SK-N-SH treated with all-trans-retinoic acid at 6 μM for 48 hours (cell line): ENCODE measurements at regions not wholly inside any gene's neighbourhood (a gene's known extent, or its start where the extent isn't known, plus 50 kb on each side); places are given as distances from the start of the nearest gene placed in this dataset.

Experiments used
- ATAC-seq: fragments of 200-7000 bp; cut with Tn5 transposase; 3 replicates; pipeline ENCODE4 v1.9.1; 2020; ENCODE audit warnings: mild to moderate bottlenecking, moderate library complexity
- BACH2 ChIP-seq: fragments of 250-450 bp; sonication (Bioruptor Pico); IDR thresholded peaks from 2 replicates; pipeline ENCODE4 v1.9.0; 2021; ENCODE audit warnings: mild to moderate bottlenecking, borderline replicate concordance
- CREB5 ChIP-seq: fragments of 250-450 bp; sonication (Bioruptor Pico); IDR thresholded peaks from 2 replicates; pipeline ENCODE4 v1.5.1; 2020; ENCODE audit warnings: low read depth, mild to moderate bottlenecking, moderate library complexity
- CSDC2 ChIP-seq: fragments of 250-450 bp; sonication (Bioruptor Pico); IDR thresholded peaks from 2 replicates; pipeline ENCODE4 v1.5.0; 2020; ENCODE audit warnings: mild to moderate bottlenecking, moderate library complexity
- CSRNP3 ChIP-seq: fragments of 250-450 bp; sonication (Bioruptor Pico); IDR thresholded peaks from 2 replicates; pipeline ENCODE4 v1.5.1; 2021; ENCODE audit warnings: mild to moderate bottlenecking, moderate library complexity
- ESRRG ChIP-seq: fragments of 250-450 bp; sonication (Bioruptor Pico); IDR thresholded peaks from 2 replicates; pipeline ENCODE4 v1.6.1; 2021; ENCODE audit warnings: mild to moderate bottlenecking
- GLIS3 ChIP-seq: fragments of 250-450 bp; sonication (Bioruptor Pico); IDR thresholded peaks from 2 replicates; pipeline ENCODE4 v1.5.0; 2020; ENCODE audit warnings: mild to moderate bottlenecking, moderate library complexity
- ISL1 ChIP-seq: fragments of 250-450 bp; sonication (Bioruptor Pico); IDR thresholded peaks from 2 replicates; pipeline ENCODE4 v2.1.2; 2022; ENCODE audit warnings: mild to moderate bottlenecking, moderate library complexity
- OSR1 ChIP-seq: fragments of 250-450 bp; sonication (Bioruptor Pico); IDR thresholded peaks from 2 replicates; pipeline ENCODE4 v1.8.0; 2022; ENCODE audit warnings: moderate library complexity, mild to moderate bottlenecking, inconsistent platforms
- PATZ1 ChIP-seq: fragments of 250-450 bp; sonication (Bioruptor Pico); IDR thresholded peaks from 2 replicates; pipeline ENCODE4 v1.8.0; 2020; ENCODE audit warnings: mild to moderate bottlenecking, moderate library complexity, borderline replicate concordance
- POU6F1 ChIP-seq: fragments of 250-450 bp; sonication (Bioruptor Pico); IDR thresholded peaks from 2 replicates; pipeline ENCODE4 v1.8.0; 2021; ENCODE audit warnings: low read depth, mild to moderate bottlenecking, moderate library complexity, borderline replicate concordance
- RARB ChIP-seq: fragments of 250-450 bp; sonication (Bioruptor Pico); IDR thresholded peaks from 2 replicates; pipeline ENCODE4 v1.8.0; 2021; ENCODE audit warnings: mild to moderate bottlenecking, moderate library complexity
- SNAI2 ChIP-seq: fragments of 250-450 bp; sonication (Bioruptor Pico); IDR thresholded peaks from 2 replicates; pipeline ENCODE4 v1.5.0; 2020; ENCODE audit warnings: mild to moderate bottlenecking, moderate library complexity
- TCF4 ChIP-seq: fragments of 250-450 bp; sonication (Bioruptor Pico); IDR thresholded peaks from 2 replicates; pipeline ENCODE4 v1.8.0; 2021; ENCODE audit warnings: mild to moderate bottlenecking, moderate library complexity, borderline replicate concordance
- TOX ChIP-seq: fragments of 250-450 bp; sonication (Bioruptor Pico); IDR thresholded peaks from 2 replicates; pipeline ENCODE4 v1.8.0; 2021; ENCODE audit warnings: mild to moderate bottlenecking, moderate library complexity, borderline replicate concordance
- ZC3H10 ChIP-seq: fragments of 250-450 bp; sonication (Bioruptor Pico); IDR thresholded peaks from 2 replicates; pipeline ENCODE4 v1.5.1; 2021; ENCODE audit warnings: mild to moderate bottlenecking, moderate library complexity
- ZFP3 ChIP-seq: fragments of 250-450 bp; sonication (Bioruptor Pico); IDR thresholded peaks from 2 replicates; pipeline ENCODE4 v1.5.0; 2020; ENCODE audit warnings: mild to moderate bottlenecking, moderate library complexity
- ZFP30 ChIP-seq: fragments of 450-650 bp; formaldehyde crosslinking; IDR thresholded peaks from 2 replicates; pipeline ENCODE4 v1.5.0; 2022; ENCODE audit warnings: mild to moderate bottlenecking, moderate library complexity
- ZNF565 ChIP-seq: fragments of 450-650 bp; formaldehyde crosslinking; conservative IDR thresholded peaks from 2 replicates; pipeline ENCODE4 v1.5.0; 2020; ENCODE audit warnings: low read depth, mild to moderate bottlenecking, moderate library complexity
- ZNF70 ChIP-seq: fragments of 450-650 bp; formaldehyde crosslinking; IDR thresholded peaks from 2 replicates; pipeline ENCODE4 v1.5.0; 2020; ENCODE audit warnings: mild to moderate bottlenecking, moderate library complexity
- ZNF8 ChIP-seq: fragments of 450-650 bp; formaldehyde crosslinking; IDR thresholded peaks from 2 replicates; pipeline ENCODE4 v1.5.0; 2020; ENCODE audit warnings: mild to moderate bottlenecking, moderate library complexity

- no peak for TF ChIP-seq PATZ1
- TF ChIP-seq RARB (CRISPR knock-in tag) = no peak
- no peak for TF ChIP-seq POU6F1
- no peak for TF ChIP-seq CSRNP3
- TF ChIP-seq GLIS3 (CRISPR knock-in tag) = no peak
- TF ChIP-seq TOX (CRISPR knock-in tag) = no peak
- TF ChIP-seq CREB5 (CRISPR knock-in tag) = no peak
- no peak for TF ChIP-seq TCF4 (CRISPR knock-in tag)
- TF ChIP-seq ZC3H10 (CRISPR knock-in tag) = no peak
- no peak for TF ChIP-seq ZNF565
- TF ChIP-seq ZNF8 (CRISPR knock-in tag) = no peak
- no peak for TF ChIP-seq CSDC2 (CRISPR knock-in tag)
- no peak for ATAC-seq
Observed at GRCh38 chr12:41699658-41700057, 445.0 kb downstream of the GXYLT1 start.

GRCh38 chr12:41697161-41697560 lies 447.5 kb downstream of the GXYLT1 start:
- ATAC-seq = no peak
- no peak for TF ChIP-seq ZFP3 (CRISPR knock-in tag)
- no peak for TF ChIP-seq ISL1 (CRISPR knock-in tag)
- TF ChIP-seq GLIS3 (CRISPR knock-in tag) = no peak
- TF ChIP-seq OSR1 = no peak
- no peak for TF ChIP-seq POU6F1
- no peak for TF ChIP-seq PATZ1
- no peak for TF ChIP-seq ZNF565
- no peak for TF ChIP-seq ESRRG
- no peak for TF ChIP-seq RARB (CRISPR knock-in tag)
- TF ChIP-seq CSDC2 (CRISPR knock-in tag) = no peak
- no peak for TF ChIP-seq CREB5 (CRISPR knock-in tag)
- no peak for TF ChIP-seq SNAI2 (CRISPR knock-in tag)
- no peak for TF ChIP-seq TOX (CRISPR knock-in tag)
- no peak for TF ChIP-seq ZC3H10 (CRISPR knock-in tag)
- no peak for TF ChIP-seq ZNF70 (CRISPR knock-in tag)
- no peak for TF ChIP-seq CSRNP3
- TF ChIP-seq ZFP30 = no peak
- TF ChIP-seq BACH2 (CRISPR knock-in tag) = no peak
